ENCODE measurements at regions not wholly inside any gene's neighbourhood (a gene's known extent, or its start where the extent isn't known, plus 50 kb on each side); places are given as distances from the start of the nearest gene placed in this dataset.

DNA sequence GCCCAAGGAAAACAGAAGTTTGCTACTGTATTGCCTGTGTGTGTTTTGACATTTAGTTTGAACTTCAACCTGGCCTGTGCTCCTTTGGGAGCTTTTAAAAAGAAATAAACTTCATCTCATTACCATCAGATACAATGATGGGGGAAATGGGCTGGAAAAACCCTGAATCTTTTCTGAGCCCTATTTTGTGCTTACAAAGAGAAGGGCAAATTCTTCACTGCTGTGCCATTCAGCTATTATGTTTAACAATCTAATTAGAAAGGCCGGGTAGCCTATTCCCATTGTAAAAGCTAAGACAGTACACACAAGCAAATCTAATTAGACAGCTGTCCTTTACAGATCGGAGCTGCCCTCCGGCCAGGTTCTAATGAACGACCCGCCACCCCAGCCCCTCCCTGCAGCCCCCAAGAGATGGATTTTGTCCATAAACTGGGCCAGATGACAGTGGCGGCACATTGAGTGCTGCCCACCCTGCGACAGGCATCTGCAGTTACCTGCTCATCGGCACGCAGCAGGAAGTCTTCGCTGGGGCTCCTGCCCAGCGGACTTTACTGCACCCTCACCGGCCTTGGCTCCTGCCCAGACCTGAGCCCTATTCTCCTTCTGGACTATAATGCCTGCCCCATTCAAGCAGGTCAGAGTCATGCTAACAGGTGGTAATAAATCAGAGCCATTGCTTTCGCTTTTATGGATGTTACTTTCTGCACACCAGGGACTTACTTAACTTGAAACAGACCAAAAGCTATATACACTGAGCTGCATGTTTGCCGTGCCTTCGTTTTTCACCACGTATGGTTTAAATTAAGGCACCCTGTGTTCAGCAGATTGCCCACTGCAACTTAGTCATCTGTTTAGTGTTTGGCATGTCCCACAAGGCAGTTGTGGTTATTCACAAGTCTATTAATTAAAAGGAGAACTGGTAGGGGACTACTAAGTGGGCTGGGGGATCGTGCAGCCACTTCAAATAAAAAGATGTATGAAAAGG is 549.6 kb downstream of the FGF9 start:
- no peak for DNase-seq (ENCODE audit: low read depth)
- no peak overlapping the region for H3K4me3 ChIP-seq (ENCODE audit: low read length)
- TF ChIP-seq CTCF (conservative IDR thresholded peaks at IDR 0.05; ENCODE audit: low read depth, low read length): no peak

DNA sequence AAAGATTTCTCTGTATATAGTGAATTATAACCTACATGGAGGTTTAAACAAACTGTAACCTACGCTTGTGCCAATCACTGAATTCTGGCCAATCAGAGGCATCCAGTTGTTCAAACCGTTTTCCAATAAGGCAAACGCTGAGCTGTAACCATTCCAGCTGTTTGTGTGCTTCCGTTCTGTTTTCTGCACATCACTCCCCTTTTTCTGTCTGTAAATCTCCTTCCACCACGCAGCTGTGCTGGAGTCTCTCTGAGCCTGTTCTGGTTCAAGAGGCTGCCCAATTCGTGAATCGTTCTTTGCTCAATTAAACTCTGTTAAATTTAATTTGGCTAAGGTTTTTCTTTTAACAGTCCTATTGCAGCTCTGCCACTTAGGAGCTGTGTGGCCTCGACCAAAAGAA is 552.5 kb downstream of the FGF9 start:
- no peak for TF ChIP-seq CTCF (conservative IDR thresholded peaks at IDR 0.05; ENCODE audit: low read depth, low read length)
- DNase-seq (ENCODE audit: low read depth): no peak
- no peak overlapping the region for H3K4me3 ChIP-seq (ENCODE audit: low read length)

DNA sequence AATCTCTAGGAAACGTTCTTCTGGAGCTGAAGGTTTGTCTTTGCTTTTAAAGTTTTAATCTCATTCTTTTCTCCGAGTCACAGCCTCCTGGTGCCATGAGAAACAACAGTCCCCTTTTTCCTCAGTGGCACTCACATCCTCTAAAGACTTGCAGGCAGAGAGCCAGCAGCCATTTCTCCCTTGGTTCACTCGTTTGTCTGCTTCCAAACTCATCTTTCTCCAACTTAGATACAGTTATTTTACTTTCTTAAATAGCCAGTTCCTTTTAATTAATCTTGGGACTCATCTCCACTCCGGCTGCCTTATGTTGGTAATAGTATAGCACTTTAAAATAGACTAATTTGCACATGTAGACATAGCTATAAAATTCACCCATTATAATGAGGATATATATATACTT is 555.2 kb downstream of the FGF9 start:
- DNase-seq (ENCODE audit: low read depth): no peak
- H3K4me3 ChIP-seq (ENCODE audit: low read length): no peak overlapping the region
- no peak for TF ChIP-seq CTCF (conservative IDR thresholded peaks at IDR 0.05; ENCODE audit: low read depth, low read length)

- TF ChIP-seq CTCF (conservative IDR thresholded peaks at IDR 0.05; ENCODE audit: low read depth, low read length): no peak
- DNase-seq (ENCODE audit: low read depth): no peak
- no peak overlapping the region for H3K4me3 ChIP-seq (ENCODE audit: low read length)
Measured at GRCh38 chr13:22227895-22228294, 557.0 kb downstream of the FGF9 start.

GRCh38 chr13:22229916-22230315 is 559.0 kb downstream of the FGF9 start:
- DNase-seq (ENCODE audit: low read depth): no peak
- no peak overlapping the region for H3K4me3 ChIP-seq (ENCODE audit: low read length)
- TF ChIP-seq CTCF (conservative IDR thresholded peaks at IDR 0.05; ENCODE audit: low read depth, low read length): no peak

- TF ChIP-seq CTCF (conservative IDR thresholded peaks at IDR 0.05; ENCODE audit: low read depth, low read length): no peak
Measured at GRCh38 chr13:22232186-22232585, 561.3 kb downstream of the FGF9 start.

More at GRCh38 chr13:22232186-22232585, 561.3 kb downstream of the FGF9 start:
- DNase-seq (ENCODE audit: low read depth): no peak
- no peak overlapping the region for H3K4me3 ChIP-seq (ENCODE audit: low read length)

Measured in retinal pigment epithelial cell (primary cell).